ENCODE measurements at regions not wholly inside any gene's neighbourhood (a gene's known extent, or its start where the extent isn't known, plus 50 kb on each side); places are given as distances from the start of the nearest gene placed in this dataset.

GRCh38 chr6:156111913-156112312 is 656.3 kb upstream of the NOX3 start:
- no peak for FAIRE-seq

DNA sequence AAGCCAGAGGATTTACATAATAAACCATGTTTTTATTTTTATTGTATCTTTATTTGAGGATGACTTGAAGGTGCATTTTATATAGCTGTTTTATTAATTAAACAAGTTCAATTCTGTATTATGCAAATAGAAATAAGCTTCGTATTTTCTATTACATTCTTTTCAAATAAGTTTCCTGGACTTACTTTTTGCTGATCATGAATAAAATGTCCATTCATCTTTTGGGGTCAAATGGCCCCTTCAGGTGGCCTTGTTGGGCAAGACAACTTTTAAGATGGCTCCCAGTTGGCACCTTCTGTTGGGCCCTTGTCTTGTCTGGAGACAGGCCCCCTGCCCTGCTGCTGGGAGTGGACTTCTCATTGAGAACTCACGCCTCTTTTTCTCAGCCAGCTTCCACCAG is 654.6 kb upstream of the NOX3 start:
- FAIRE-seq: no peak

DNA sequence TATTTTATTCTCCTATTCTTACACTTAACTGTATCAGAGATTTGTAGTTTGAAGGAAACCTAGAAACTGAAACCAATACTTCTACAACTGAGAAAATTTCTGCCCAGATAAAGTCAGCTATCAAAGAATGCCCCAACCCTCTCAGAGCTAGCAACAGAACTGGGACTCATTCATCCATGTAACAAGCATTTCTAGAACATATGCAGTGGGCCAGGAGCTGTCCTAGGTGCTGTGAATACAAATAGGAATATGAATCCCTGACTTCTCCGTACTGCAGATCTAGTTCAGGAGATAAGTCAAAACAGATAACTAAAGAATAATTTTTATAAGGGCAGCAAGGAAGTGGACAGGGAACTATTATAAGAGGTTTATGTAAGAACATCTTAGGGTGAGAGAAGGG is 654.1 kb upstream of the NOX3 start:
- FAIRE-seq: no peak

DNA sequence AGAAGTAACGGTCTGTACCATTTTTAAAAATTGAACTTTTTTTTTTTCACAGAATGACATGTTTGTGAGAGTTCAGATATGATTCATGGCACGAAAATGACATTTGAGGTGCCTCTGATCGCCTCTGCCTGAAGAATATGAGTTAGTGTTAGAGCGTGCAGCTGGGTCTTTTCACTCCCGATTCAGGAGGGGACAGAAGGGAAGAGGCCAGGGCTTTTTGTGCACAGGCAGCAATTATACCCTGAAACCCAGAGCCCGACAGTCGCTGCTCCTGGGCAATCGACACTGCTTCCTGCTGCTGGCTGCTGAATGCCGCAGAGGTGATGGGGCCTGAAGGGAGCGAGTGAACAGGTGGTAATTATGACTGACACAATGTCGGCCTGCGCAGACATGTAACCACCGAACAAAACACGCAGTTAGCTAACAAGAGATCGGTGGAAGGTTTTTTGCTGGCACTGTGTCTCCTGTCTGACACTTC is 652.0 kb upstream of the NOX3 start:
- no peak for FAIRE-seq

DNA sequence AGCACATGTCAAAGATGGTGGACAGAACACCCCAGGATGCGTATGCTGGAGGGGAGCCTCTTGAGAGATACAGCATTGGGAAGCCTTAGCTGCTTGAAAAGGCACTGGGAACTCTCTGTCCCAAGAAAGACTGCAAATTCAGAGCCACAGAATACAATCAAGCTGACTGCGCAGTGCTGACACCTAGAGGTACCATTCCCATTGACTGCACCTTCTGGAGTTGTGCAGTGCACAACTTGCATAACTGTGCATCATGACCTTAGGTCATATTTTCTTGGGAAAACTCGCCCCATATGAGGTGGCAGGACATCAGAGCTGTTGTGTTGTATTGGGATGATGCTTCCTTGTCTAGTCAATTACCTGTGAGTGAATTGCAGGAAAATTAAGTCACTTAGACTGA is 646.5 kb upstream of the NOX3 start:
- no peak for FAIRE-seq

GRCh38 chr6:156098839-156099238 is 643.2 kb upstream of the NOX3 start:
- FAIRE-seq: no peak

DNA sequence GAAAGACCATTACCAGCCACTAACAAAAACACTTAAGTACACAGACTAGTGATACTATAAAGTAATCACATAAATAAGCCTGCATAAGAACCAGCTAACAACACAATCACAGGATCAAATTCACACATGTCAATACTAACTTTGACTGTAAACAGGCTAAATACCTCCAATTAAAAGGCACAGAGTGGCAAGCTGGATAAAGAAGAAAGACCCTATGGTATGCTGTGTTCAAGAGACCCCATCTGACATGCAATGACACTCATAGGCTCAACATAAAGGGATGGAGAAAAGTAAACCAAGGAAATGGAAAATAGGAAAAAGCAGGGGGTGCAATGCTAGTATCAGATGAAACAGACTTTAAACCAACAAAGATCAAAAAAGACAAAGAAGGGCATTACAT is 631.8 kb upstream of the NOX3 start:
- FAIRE-seq: no peak

DNA sequence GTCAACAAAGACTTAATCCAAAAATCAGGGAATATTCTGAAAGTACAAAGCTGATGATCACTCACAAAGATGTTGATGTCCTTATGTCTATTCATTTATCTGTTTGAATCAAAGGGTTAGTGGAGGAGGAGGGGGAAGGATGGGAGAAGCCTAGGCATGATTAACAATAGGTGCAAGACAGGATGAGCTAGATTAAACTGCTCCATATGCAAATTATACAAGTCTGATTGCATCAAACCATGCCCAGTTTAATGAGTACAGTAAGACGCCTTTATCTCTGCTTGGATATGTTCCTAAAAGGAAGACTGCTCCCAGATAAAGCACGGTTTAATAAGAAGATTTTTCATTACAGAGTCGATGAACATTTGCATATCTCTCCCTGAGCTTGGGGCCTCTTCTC is 626.4 kb upstream of the NOX3 start:
- no peak for FAIRE-seq

DNA sequence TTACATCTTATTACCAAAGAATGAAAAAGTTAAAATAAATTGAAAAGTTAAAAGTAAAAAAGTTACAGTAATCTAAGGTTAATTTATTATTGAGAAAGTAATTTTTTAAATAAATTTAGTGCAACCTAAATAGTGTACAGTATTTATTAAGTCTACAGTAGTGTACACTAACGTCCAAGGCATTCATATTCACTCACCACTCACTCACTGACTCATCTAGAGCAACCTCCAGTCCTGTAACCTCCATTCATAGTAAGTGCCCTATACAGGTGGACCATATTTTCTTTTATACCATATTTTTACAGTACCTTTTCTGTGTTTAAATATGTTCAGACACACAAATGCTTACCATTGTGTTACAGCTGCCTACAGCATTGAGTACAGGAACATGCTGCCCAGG is 624.7 kb upstream of the NOX3 start:
- FAIRE-seq: no peak

DNA sequence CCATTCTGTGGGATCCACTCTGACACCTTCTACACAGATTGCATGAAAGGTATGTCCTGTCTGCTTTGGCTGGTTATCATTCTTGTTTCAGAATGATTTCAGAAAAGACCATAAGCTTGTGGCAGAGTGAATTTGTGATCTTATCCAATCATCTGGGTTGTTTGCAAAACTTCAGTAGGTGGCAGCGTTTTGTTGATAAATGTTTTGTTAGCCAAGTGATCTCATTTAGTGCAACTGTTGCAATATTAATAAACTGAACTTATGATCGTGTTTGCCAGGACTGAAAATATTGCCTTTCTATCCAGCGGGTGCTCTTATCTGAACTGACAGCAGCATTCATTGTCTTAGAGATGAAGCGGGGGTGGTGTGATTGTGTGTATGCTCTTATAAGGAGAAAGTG is 613.2 kb upstream of the NOX3 start:
- no peak for FAIRE-seq

- FAIRE-seq: no peak
Observed at GRCh38 chr6:156065849-156066248, 610.2 kb upstream of the NOX3 start.

DNA sequence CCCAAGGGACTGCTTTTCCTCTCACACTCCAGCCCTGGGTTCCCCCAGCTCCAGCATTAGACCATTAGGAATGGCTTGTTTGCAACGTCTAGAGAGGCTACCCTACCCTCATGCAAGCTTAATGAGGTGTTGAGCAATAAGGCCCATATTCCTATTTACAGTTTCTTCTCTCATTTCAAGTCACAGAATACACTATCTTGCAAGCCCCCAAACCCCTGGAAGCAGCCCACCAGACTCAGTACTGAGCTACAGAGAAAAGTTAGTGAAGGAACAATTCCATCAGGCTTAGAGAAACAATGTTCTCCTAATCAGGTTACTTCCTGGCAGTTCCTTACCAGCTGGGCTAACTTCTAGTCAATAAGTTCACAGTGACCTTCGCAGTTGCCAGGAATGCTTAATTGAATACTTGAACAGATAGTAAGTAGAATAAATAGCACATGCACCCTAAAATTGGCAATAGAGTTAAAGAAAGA is 606.5 kb upstream of the NOX3 start:
- FAIRE-seq: no peak

DNA sequence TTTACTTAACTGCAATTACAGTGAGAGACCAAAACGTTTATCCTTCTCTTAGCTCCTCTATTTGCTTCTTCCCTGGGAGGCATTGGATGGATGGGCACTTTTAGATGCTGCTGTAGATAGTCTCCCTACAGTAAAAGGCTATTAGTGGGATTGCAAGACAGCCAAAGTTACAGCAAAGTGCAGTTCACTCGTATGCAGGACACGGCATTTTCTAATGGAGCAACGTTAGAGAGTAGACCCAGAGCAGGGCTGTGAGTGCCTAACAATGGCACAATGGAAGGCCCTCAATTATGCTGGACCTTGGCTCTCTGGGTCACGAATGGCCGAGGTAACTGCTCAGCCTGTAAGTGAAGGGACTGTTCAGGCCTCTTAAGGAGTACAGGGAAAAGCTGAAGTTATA is 605.8 kb upstream of the NOX3 start:
- no peak for FAIRE-seq

DNA sequence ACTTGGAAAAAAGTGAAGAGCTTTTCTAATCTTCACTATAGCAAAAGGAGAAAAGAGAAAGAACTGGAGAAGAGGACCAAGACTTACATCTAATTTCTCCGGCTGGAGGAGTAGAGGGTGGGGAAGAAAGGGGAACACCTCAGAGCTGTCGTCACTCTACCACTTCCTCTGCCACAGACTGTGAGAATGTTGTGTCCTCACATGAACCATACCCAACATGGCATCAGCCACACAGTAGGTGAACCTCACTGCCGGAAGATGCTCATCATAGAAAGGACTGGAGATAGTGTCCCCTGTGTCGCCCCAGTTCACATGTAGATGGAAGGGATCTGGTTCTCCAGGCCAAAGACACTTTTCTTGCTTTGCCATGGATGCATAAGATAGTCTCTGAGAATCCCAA is 604.4 kb upstream of the NOX3 start:
- no peak for FAIRE-seq

DNA sequence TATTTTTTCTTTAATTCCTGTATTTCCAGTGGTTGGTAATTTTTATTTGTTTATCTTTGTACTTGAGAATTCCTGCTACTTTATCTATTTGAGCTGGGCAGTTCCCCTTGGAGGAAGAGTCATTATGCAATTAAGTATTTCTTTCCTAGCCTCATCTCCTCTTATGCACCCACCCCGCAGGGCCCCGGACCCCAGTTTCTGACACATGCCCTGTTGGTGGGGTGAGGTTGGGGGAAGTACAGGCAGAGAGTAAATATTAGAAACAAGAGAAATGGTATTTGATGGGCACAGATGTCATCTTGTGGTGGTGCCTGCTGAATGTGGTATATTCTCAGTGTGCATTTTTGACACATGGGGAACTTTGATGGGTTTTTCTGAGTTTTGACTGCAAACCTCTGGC is 602.7 kb upstream of the NOX3 start:
- no peak for FAIRE-seq

DNA sequence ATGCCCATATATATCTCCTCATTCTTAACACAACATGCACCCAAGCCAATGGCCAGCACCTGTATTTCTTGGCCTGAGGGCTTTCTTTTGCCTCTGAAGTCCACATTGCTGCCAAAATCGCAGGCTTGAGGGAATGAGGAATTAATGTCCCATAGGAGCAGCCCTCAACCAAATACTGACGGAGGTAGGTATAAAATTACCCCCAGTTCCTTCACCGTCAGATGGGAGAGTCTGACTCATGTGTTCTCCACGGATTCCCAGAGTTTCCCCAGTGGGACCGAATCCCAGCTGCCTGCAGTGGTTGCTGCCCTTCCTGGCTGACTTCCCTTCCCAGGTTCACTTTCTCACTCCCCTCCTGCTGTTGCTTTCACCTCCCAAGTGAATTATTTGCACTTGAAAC is 602.2 kb upstream of the NOX3 start:
- FAIRE-seq: no peak

GRCh38 chr6:156056085-156056484 is 600.4 kb upstream of the NOX3 start:
- no peak for FAIRE-seq

GRCh38 chr6:156053626-156054025 is 598.0 kb upstream of the NOX3 start:
- no peak for FAIRE-seq

GRCh38 chr6:156046841-156047449 is 591.3 kb upstream of the NOX3 start:
- FAIRE-seq: no peak

DNA sequence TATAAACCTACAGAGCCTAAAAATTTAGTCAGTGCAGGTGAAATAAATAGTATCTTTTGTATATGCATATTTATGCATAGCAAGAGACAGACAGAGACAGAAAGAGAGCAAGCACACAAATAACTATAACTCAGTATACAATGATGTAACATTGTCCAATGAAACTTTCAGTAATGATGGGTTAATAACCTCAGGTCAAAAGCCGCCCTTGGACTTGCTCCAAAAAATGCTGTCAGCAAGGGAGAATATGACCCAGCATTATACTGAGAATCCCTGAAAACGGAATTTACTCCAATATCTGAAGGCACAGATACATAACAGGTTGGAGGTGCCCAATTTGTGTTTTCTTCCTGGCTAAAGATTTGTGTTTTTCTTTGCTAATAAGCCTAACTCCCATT is 590.6 kb upstream of the NOX3 start:
- no peak for FAIRE-seq

GRCh38 chr6:156045401-156046267 is 590.0 kb upstream of the NOX3 start:
- FAIRE-seq: no peak

DNA sequence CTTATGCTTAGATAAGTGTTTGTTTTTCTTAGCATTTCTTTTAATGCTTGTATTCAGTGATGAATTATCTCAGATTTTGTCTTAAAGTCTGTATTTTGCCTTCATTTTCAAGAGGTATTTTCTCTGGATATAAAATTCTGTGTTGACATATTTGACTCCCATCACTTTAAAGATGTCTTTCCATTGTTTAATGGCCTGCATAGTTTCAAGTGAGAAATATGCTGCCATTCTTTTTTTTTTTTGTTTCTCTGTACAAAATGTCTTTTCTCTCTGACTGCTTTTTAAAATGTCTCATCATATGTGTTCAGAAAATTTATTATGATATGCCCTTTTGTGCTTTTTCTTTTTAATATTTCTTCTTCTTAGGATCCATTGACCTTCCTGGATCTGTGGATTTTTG is 578.0 kb upstream of the NOX3 start:
- FAIRE-seq: no peak

DNA sequence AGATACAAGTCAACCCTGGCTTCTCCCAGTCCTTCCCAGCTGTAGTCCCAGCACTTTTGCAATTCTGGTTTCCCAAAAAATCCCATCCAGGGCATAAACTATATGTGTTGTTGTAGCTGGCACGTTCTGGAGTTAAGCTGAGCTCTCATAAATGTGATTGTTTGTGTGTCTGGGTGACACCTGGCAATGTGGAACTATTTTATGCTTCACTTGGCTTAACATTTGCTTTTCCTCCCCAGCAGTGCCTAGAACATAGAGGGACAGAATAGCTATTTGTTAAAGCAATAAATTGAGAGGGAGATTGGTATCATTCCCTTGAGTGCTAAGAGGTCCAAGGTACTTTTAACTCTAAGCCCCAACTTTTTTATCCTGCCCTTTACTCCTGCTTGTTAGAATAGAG is 575.9 kb upstream of the NOX3 start:
- FAIRE-seq: no peak

DNA sequence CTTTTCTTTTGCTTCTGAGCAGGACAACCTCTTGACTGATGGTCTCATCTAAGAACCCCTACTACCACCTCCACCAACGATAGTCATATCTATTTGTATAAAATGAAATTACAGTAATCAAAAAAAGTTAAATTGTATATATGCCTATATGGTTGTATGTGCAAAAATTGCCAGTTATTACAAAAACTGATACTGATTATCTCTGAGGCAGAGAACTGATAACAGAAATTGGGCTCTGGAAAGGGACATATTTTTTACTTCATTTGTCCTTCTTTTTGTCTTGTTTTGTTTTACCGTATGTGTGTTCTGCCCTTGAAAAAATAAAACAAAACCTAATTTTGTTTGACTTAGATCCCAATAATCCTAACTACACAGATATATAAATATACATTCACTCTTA is 574.4 kb upstream of the NOX3 start:
- FAIRE-seq: no peak

Data from endometrium (tissue), 2 donors.